Testis (tissue), 2 donors: ENCODE measurements at regions not wholly inside any gene's neighbourhood (a gene's known extent, or its start where the extent isn't known, plus 50 kb on each side); places are given as distances from the start of the nearest gene placed in this dataset.

Experiments
- DNase-seq: peaks from one replicate; pipeline ENCODE4 v3.0.0-alpha.2; 2019
- H3K27ac ChIP-seq, 2 donors: fragments of 200-600 bp; sonication (generic); one replicate each; pipeline ENCODE4 v1.5.1; 2019
- H3K27me3 ChIP-seq: fragments of 200-600 bp; sonication (generic); one replicate; pipeline ENCODE4 v1.5.1; 2019
- H3K36me3 ChIP-seq: fragments of 200-600 bp; sonication (generic); one replicate; pipeline ENCODE4 v1.5.1; 2017; ENCODE audit warnings: low read depth; ENCODE audit errors: missing control alignments
- H3K4me1 ChIP-seq: fragments of 200-600 bp; sonication (generic); one replicate; pipeline ENCODE4 v1.5.1; 2019
- H3K4me3 ChIP-seq, 2 donors: fragments of 200-600 bp; sonication (generic); one replicate each; pipeline ENCODE4 v1.5.1; 2017 to 2019
- H3K9me3 ChIP-seq: fragments of 200-600 bp; sonication (generic); one replicate; pipeline ENCODE4 v1.5.1; 2017
- CTCF ChIP-seq, 3 experiments: fragments of 450-650 bp in 2 of 3; fragments of 200-600 bp in 1 of 3; sonication (generic) in 1 of 3; IDR thresholded peaks; one replicate each; pipeline ENCODE4 v1.5.1; 2016 to 2019; ENCODE audit warnings: antibody characterized with exemption in 3 of 3, mild to moderate bottlenecking in 2 of 3, moderate library complexity in 1 of 3
- POLR2A ChIP-seq: fragments of 450-650 bp; IDR thresholded peaks from one replicate; pipeline ENCODE4 v1.6.1; 2017; ENCODE audit warnings: antibody characterized with exemption, mild to moderate bottlenecking, moderate library complexity
- WGBS, 2 donors: methylation state at CpG; one replicate each; pipeline ENCODE4 v1.1.5; 2018; 5-methylcytosine and 5-hydroxymethylcytosine counted together
- intact Hi-C: fragments of 100-400 bp; cut with DNase I; formaldehyde crosslinking; loops from one replicate; pipeline ENCODE4 v1.15.1; 2023; ENCODE audit warnings: low total_unique reads

GRCh38 chr11:37830529-37830928 lies 1232.5 kb upstream of the RAG2 start:
- WGBS, 2 donors: 78% methylated on average over 4 of the region's 4 CpGs
- Histone ChIP-seq H3K27ac (no peak overlapping the region), H3K9me3 (no peaks in the 10 kb centered on the region), H3K4me3 (no peak overlapping the region), H3K27me3 (no peaks in the 10 kb centered on the region), H3K36me3 (no peaks in the 10 kb centered on the region), H3K4me1 (no peaks in the 10 kb centered on the region)
- intact Hi-C loops: no loop called here
- DNase-seq: no peak
- TF ChIP-seq POLR2A (no peak), CTCF (IDR thresholded peaks at IDR 0.05) (no peak)

- Histone ChIP-seq H3K36me3 (no peaks in the 10 kb centered on the region), H3K4me1 (no peaks in the 10 kb centered on the region), H3K27me3 (no peaks in the 10 kb centered on the region), H3K4me3 (no peak overlapping the region), H3K27ac (no peak overlapping the region), H3K9me3 (no peaks in the 10 kb centered on the region)
- no peak for DNase-seq
- intact Hi-C loops: no loop called here
- no peak for TF ChIP-seq CTCF (IDR thresholded peaks at IDR 0.05)
- no peak for TF ChIP-seq POLR2A
- WGBS, 2 donors: 73 to 77% methylated on average over 11 of the region's 11 CpGs
Measured at GRCh38 chr11:37817727-37818270, 1219.8 kb upstream of the RAG2 start.

GRCh38 chr11:37812281-37812880 lies 1214.3 kb upstream of the RAG2 start:
- peak overlapping the region in 1 of 2 donors; percentile 5 for H3K4me3 ChIP-seq
- H3K36me3 ChIP-seq: no peaks in the 10 kb centered on the region
- 59 to 70% methylated on average over 13 to 15 of the region's 16 CpGs for WGBS, 2 donors
- H3K27me3 ChIP-seq: no peaks in the 10 kb centered on the region
- intact Hi-C loops: no loop called here
- no peaks in the 10 kb centered on the region for H3K4me1 ChIP-seq
- H3K9me3 ChIP-seq: no peaks in the 10 kb centered on the region
- DNase-seq: no peak
- TF ChIP-seq POLR2A (no peak), CTCF (IDR thresholded peaks at IDR 0.05) (no peak)
- H3K27ac ChIP-seq: no peak overlapping the region

- 80 to 90% methylated on average over 7 of the region's 7 CpGs for WGBS, 2 donors
- intact Hi-C loops: no loop called here
Measured at GRCh38 chr11:37811349-37811748, 1213.3 kb upstream of the RAG2 start.

More at GRCh38 chr11:37811349-37811748, 1213.3 kb upstream of the RAG2 start:
- Histone ChIP-seq H3K9me3 (no peaks in the 10 kb centered on the region), H3K27me3 (no peaks in the 10 kb centered on the region), H3K36me3 (no peaks in the 10 kb centered on the region), H3K4me1 (no peaks in the 10 kb centered on the region), H3K27ac (no peak overlapping the region), H3K4me3 (no peak overlapping the region)
- DNase-seq: no peak
- TF ChIP-seq POLR2A (no peak), CTCF (IDR thresholded peaks at IDR 0.05) (no peak)
